Stimulated activated naive CD4-positive, alpha-beta T cell (primary cell): ENCODE measurements at regions not wholly inside any gene's neighbourhood (a gene's known extent, or its start where the extent isn't known, plus 50 kb on each side); places are given as distances from the start of the nearest gene placed in this dataset.
"Not testable (repeated sequence)": the region's sequence is repeated elsewhere in the genome, so short reads cannot be mapped to it uniquely, and the experiment has no call there.

Experiments used
- DNase-seq, 6 experiments: peaks; one replicate each; lab custom pipeline; 2025; lab: John Stamatoyannopoulos, UW

DNA sequence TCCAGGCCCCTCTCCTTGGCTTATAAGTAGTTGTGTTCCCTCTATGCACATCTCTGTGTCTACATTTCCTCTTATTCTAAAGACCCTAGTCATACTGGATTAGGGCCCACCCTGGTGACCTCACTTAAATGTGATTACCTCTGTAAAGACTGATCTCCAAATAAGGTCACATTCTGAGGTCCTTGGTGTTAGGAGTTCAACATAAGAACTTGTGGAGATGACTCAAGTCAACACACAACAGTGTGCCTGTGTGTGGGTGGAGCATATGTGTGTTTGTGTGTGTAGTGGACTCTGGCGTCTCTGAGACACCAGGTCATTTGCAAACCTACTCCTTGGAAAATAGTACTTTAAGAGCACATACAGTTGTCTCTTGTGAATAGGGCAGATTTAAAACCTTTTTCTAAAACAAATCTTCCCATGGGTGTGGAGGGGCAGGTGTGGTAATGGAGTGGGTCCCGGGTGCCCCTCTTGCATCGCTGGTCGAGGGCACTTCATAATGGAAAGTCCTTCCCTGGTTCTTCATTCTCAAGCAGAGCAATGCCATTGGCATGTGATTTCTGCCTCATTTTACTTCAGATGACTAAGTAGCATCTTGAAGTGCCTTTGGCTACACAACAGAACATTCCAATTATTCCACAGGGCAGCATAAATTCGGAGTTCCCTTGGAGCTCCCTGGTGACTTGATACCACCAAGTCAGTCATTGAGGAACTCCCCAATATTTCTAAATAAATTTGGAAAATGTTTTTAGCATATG is 84.4 kb downstream of the C9orf152 start:
- DNase-seq, result no peak

DNA sequence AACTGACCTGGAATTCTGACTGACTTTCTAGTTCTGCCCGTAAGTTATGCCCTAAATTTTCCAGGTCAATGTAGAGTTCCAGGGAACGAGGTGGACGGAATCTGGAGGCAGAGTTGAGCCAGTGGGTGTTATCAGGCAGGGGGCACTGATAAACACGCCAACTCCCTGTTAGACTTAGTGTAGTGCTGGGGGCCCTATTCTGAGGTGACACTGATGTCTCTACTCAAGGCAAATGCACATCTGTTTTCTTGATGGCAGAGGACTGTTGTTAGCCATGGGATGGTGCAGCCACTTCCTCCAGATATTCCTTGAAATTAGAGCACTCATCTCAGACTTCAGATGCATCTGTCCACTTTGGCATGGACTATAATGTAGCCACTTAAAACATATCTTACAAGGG is 83.5 kb downstream of the C9orf152 start:
- no peak for DNase-seq

GRCh38 chr9:110125207-110125751 is 82.7 kb downstream of the C9orf152 start:
- no peak for DNase-seq

DNA sequence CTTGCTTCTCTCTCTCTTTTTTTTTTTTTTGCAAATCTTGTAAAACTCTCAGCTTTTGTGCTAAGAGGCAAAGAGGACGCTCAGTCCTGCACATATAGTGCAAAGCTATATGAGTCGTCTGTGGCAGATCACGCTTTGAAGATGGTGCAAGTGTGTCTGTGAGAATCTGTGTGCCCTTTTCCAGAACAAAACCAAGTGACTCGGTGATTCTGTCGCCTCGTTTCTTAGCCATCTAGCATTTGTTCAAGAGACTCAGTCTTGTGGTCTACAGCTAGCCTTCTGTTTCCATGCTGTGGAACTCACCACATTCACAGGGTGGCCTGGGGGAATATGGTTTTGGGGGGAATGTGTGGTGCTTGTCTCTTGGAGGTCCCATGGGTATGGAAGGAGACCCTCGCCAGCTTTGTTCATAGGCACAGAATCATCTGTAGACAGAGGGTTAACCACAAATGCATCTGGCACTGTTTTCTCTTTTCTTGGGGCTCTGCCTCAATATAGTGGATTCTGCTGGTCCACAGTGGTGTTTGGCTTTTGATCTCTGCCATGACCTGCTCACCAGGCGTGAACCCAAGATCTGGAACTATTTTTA is 82.1 kb downstream of the C9orf152 start:
- DNase-seq, result no peak

DNA sequence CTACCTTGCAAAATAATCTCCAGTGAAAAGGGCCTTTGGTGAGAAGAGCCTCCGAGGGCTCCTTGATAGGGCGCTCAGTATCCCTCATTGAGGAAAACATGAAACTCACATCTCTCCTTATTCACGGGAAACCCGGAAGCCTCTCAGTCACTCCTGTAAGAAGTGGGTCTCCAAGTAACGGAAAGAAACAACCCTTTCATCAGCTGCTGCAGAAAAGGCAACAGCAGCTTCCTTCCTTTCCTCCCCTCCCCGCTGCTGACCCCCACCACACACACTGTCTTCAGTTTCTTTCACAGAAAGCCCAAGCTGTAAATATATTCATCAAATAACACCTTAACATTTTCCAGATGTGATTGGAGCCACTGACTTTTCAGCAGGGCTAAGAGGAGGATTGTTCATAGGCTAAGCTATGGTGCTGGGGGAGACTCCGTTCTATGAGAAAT is 81.4 kb downstream of the C9orf152 start:
- DNase-seq, result peak in 3 of 6 experiments; percentile 10 to 58 (median 26)

DNA sequence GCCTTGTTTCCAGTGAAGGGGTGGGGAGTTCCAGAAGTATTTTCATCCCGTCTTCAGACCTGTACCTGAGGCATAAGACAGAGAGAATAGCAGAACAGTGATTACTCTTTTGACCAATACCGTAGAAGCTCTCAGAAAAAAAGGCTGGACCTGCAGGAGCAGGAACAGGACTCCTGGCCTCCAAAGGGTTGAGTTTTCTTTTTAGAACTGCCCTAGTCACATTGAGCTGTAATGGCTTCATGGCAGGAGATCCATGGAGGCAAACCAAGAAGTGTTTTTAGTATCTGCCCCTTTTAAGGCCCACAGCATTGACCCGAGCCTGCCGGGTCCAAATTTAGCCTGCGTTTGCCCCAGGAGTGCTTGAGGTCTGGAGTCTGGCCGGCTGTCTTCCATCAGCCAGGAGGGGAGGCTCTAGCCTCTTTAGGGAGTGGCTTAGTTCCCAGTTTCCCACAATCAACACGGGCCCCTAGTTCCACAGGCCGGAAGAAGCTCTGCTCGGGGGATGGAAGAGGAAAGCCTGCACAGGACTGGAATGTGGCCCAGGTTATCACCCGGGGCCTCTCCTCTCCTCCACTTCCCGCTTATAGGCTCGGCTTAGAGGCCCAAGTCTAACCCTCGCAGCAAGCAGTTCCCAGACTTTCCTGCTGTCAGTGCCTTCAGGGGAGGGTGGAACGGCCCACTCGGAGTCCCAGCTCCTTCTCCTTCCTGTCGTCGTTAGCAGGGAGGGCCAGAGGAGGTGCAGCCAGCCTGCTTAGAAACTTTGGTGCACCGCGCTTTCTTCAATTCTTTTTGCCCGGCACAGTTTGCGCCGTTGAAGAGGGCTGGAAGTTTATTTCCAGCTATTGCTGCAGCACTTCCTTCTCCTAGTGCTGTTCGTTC is 80.7 kb downstream of the C9orf152 start:
- no peak for DNase-seq

GRCh38 chr9:110128664-110129329 is 79.2 kb downstream of the C9orf152 start:
- no peak for DNase-seq

DNA sequence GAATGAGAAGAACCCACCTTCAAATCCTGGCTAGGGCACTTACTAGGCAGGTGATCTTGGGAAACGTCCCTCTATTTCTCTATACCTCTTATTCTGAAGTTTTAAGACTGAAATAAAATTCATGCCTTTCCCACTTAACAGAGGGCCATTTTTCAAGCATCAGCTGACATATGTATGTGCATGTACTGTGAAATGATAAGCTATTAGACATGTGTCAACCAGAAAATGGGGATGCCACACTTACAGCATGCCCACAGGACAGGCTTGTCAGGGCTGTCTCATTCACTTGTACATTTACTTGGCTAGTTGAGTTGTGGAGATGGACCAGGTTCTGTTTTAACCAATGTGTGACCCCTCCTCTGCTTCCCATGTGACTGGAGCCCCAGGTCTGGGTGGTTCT is 78.5 kb downstream of the C9orf152 start:
- DNase-seq, result no peak

DNA sequence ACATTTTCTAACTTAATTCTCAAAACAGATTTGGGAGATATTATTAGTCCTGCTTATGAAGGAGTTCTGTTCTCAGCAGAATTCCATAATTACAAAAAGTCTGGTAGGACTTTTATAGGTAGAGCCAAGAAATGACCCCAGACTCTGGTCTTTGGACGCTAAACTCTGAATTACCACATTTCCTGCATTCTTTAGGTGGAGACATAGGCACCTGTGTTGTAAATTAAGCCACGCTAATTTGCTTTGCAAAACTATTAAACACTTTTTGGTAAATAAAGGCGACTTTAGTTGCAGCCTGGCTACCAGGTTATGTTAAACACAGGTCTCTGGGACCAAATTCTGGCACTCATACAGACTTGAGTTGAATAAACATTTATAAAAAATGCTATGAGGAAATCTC is 77.7 kb downstream of the C9orf152 start:
- no peak for DNase-seq

DNA sequence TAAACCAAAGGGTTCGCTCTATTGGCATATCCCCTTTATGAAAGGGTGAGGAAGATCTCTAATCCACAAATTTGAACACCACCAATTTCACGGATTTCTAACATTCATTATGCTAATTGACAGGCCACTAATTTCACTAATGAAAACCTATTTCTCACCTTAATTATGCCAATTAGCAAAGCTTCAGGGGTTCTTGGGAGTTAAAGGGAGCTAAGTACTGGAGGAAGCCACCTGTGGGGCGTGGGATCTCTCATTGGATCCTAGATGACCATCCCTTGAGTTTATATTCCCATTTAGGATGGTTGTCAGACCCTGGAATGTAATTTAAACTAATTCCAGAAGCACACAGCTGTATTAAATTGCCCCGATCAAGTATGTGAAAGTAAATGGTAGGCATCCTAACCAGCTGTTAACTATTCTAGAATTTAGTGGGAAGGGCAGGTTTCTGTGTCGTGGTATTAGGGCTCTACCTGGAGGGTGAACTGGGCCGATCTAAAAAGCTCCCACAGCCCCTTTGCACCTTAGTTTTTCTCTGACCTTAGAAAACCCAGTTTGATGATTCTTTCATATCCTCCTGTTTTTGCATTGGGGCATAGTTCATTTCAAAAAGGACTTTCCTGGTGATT is 77.1 kb downstream of the C9orf152 start:
- DNase-seq, result no peak

GRCh38 chr9:110131499-110131898 is 76.5 kb downstream of the C9orf152 start:
- DNase-seq, result no peak

GRCh38 chr9:110132531-110132930 is 75.4 kb downstream of the C9orf152 start:
- not testable (repeated sequence) for DNase-seq

DNA sequence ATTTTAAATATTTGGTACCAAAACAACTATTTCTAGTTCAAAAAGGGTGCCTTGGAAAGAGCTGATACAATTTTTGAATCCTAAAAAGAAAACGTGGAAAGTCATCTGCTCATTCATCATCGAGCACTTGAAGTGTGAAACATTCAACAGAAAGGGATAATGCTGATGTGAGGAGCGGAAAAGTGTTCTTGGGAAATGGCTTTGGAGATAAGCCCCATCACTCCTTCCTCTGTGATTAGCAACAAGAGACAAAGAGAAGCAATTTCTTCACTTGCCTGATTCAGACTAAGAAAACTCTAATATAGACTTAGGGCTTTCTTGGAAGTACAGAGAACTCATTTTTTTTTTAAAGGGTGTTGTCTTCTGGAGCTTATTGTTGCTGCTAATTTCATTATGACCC is 74.9 kb downstream of the C9orf152 start:
- DNase-seq, result no peak

DNA sequence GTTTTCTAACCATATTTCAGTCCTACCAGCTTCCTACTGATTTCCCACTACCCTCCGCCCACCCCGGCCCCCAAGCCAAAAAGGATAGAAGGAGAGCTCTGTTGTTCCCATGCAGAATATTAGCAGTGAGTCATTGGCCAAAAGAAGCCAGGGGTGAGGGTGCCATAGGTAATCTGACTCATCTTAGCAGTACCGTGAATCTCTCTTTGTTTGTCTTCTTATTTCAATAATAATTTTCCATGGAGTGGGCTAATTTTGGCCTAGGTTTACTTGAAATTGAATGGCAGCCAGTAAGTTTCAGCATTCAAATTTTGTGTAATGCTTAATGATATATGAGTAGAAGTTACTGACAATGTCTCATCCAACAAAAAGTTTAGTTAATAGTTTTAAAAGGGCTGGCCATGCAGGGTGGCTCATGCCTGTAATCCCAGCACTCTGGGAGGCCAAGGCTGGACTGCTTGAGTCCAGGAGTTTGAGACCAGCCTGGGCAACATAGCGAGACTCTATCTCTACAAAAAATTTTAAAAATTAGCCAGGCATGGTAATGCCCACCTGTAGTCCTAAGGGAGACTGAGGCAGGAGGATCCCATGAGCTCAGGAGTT is 74.2 kb downstream of the C9orf152 start:
- no peak for DNase-seq

GRCh38 chr9:110135846-110136245 is 72.1 kb downstream of the C9orf152 start:
- DNase-seq, result no peak

DNA sequence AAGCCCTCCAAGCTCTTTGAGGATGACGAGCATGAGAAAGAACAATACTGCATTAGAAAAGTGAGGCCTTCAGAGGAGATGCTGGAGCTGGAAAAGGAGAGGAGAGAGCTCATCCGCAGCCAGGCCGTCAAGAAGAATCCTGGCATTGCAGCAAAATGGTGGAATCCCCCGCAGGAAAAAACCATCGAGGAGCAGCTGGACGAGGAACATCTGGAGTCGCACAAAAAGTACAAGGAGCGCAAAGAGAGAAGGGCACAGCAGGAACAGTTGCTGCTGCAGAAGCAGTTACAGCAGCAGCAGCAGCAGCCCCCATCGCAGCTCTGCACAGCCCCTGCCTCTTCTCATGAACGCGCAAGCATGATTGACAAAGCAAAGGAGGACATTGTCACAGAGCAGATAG is 71.2 kb downstream of the C9orf152 start:
- DNase-seq, result no peak

DNA sequence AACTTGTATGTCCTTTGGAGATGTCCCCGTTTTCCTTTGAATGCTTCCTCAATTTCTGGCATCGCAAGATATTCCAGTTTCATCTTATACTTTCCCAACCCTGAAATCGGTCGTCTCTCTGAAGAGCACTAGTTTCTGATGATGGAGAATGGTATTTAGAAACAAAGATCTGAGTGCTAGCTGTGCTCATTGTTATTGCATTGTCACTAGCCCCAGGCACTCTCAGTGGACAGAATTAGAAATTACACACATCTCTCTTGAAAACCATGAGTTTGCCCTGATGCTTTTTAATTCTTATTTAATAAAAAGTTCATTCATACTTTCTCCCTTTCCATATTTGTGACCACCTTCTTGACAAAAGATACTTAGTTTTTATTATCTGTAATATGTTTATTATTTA is 67.7 kb downstream of the C9orf152 start:
- DNase-seq, result no peak

- DNase-seq, result no peak
Measured at GRCh38 chr9:110141227-110141793, 66.6 kb downstream of the C9orf152 start.

- no peak for DNase-seq
Measured at GRCh38 chr9:110142253-110142652, 65.7 kb downstream of the C9orf152 start.

DNA sequence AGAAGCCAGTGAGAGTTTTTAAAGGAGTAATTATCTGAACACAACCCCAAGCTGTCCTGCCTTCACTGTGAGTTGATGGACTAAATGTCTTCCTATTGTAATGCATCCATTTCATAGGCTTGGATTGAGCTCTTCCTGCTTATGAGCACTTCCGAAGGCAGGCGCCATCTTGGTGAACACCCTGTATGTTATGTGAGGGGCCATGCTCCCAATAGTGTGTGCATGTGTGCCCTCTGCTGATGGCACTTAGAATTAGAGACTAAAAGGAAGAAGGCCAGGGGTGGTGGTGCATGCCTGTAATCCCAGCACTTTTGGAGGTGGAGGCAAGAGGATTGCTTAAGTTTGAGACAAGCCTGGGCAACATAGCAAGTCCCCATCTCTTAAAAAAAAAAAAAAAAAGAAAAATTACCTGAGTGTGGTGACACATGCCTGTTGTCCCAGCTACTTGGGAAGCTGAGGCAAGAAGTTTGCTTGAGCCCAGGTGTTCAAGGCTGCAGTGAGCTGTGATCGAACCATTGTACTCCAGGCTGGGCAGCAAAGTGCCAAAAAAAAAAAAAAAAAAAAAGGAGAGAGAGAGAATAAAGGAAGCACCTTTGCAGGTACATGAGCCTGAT is 65.0 kb downstream of the C9orf152 start:
- DNase-seq, result no peak
